GM23338 (cell line): ENCODE measurements at regions not wholly inside any gene's neighbourhood (a gene's known extent, or its start where the extent isn't known, plus 50 kb on each side); places are given as distances from the start of the nearest gene placed in this dataset.

Source experiments
- CTCF ChIP-seq, 2 experiments: fragments of 200-600 bp in 1 of 2; sonication (generic) in 1 of 2; conservative IDR thresholded peaks; 2 replicates each; pipeline versions ENCODE4 v1.5.1 to v1.6.1; 2016 to 2017; ENCODE audit warnings: antibody characterized with exemption in 2 of 2, low read depth in 2 of 2, mild to moderate bottlenecking in 2 of 2, moderate library complexity in 1 of 2
- EZH2 ChIP-seq: fragments of 200-600 bp; sonication (generic); IDR thresholded peaks from one replicate; pipeline ENCODE4 v1.8.0; 2017; ENCODE audit warnings: antibody characterized with exemption, mild to moderate bottlenecking, low read depth; ENCODE audit not compliant: unreplicated experiment
- EZH2phosphoT487 ChIP-seq: fragments of 200-600 bp; sonication (generic); IDR thresholded peaks from one replicate; pipeline ENCODE4 v1.8.1; 2018; ENCODE audit warnings: antibody characterized with exemption; ENCODE audit not compliant: unreplicated experiment
- POLR2AphosphoS5 ChIP-seq: IDR thresholded peaks from 2 replicates; pipeline ENCODE4 v1.6.1; 2016; ENCODE audit warnings: antibody characterized with exemption, low read depth

DNA sequence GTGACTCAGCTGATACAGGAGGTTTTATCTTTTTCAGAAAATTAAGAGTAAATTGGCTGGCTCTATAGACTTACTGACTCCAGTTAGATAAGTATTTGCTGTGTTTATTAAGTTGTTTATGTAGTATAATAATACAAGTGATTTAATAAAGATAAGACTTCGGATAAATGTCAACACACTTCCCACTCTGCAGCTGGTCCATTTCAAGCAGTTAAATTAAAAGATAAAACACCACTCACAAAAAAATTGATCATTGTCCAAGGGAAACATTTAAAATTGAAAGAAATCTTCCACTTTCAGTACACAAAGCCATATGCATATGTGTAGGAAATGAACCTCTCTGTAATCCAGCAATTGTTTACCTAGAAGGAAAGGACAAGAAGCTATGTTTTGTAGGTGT lies 106.1 kb upstream of the SP8 start:
- TF ChIP-seq CTCF (conservative IDR thresholded peaks at IDR 0.05; ENCODE audit: low read depth in 2 of 2) = no peak
- TF ChIP-seq EZH2 = no peak
- no peak for TF ChIP-seq EZH2phosphoT487
- TF ChIP-seq POLR2AphosphoS5 = no peak
